ENCODE measurements at regions not wholly inside any gene's neighbourhood (a gene's known extent, or its start where the extent isn't known, plus 50 kb on each side); places are given as distances from the start of the nearest gene placed in this dataset.

DNA sequence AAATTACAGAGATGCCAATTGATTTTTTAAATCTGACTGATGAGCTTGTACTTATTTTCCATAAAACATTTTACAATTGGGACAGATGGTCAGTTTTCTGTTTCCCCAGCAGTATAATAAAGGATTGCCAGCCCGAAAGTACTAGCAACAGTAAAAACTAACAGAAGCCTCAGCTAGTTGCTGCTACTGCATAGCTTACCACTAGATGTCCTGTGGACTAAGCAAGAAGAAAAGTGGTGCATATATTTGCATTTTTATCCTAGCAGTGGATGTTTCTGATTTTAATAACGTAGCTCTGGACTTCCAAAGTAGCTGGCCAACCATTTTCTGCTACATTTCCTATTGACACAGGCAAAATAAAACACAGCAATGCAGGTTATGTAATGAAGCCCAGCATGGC, 241.5 kb downstream of the BARHL2 start:
- CTCF ChIA-PET: no interaction called here
- TF ChIP-seq BHLHE40 (IDR thresholded peaks at IDR 0.05; ENCODE audit: low read depth, low read length) (no peak), HOXA7 (CRISPR knock-in tag; IDR thresholded peaks at IDR 0.05) (no peak), MYC (IDR thresholded peaks at IDR 0.05; ENCODE audit: borderline replicate concordance, low read length) (no peak), GATA3 (IDR thresholded peaks at IDR 0.05; ENCODE audit: borderline replicate concordance) (no peak), RARB (CRISPR knock-in tag; IDR thresholded peaks at IDR 0.05) (no peak), ZC3H11A (IDR thresholded peaks at IDR 0.05) (no peak), RNF2 (IDR thresholded peaks at IDR 0.05; ENCODE audit: borderline replicate concordance, low read depth) (no peak), EP300 (IDR thresholded peaks at IDR 0.05) (no peak)
- TF ChIP-seq, protein P1, sequence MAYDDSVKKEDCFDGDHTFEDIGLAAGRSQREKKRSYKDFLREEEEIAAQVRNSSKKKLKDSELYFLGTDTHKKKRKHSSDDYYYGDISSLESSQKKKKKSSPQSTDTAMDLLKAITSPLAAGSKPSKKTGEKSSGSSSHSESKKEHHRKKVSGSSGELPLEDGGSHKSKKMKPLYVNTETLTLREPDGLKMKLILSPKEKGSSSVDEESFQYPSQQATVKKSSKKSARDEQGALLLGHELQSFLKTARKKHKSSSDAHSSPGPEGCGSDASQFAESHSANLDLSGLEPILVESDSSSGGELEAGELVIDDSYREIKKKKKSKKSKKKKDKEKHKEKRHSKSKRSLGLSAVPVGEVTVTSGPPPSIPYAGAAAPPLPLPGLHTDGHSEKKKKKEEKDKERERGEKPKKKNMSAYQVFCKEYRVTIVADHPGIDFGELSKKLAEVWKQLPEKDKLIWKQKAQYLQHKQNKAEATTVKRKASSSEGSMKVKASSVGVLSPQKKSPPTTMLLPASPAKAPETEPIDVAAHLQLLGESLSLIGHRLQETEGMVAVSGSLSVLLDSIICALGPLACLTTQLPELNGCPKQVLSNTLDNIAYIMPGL (CRISPR knock-in tag; IDR thresholded peaks at IDR 0.05; ENCODE audit: borderline replicate concordance): no peak
- POLR2A ChIA-PET: no interaction called here
- DNase-seq (ENCODE audit: low read depth in 1 of 2, low spot score in 1 of 2) (no peak), FAIRE-seq (no peak), ATAC-seq (no peak)
- no peak overlapping the region for H3K4me3 ChIP-seq
- H3K27ac ChIP-seq: no peak overlapping the region
- no peaks in the 10 kb centered on the region for H3K9me3 ChIP-seq
- H3K4me1 ChIP-seq: no peaks in the 10 kb centered on the region
- WGBS (ENCODE audit: missing lambda C conversion rate): 0% methylated on average over 2 of the region's 2 CpGs
- H3K4me2 ChIP-seq: no peak overlapping the region

DNA sequence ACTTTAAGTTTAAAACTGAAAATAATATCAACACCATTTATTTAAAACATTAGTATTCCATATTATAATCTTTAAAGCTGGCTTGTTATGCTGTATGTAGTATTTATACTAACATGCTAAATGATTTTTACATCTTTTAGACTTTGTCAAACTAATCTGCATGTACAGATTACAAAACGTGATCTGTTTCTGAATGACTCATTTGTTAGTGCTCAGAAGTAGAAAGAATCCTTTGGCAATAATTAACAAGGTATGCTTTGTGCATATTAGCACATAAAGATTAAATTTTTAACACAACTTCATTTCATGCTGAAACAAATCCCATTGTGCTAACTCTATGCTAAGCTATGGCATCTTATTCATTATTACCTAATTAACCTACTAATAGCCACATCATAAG, 242.4 kb downstream of the BARHL2 start:
- no peaks in the 10 kb centered on the region for H3K9me3 ChIP-seq
- H3K4me1 ChIP-seq: no peaks in the 10 kb centered on the region
- no peak overlapping the region for H3K27ac ChIP-seq
- 0% methylated on average over 1 of the region's 1 CpG for WGBS (ENCODE audit: missing lambda C conversion rate)
- ChIA-PET CTCF (no interaction called here), POLR2A (no interaction called here)
- ATAC-seq: no peak
- no peak for FAIRE-seq
- H3K4me3 ChIP-seq: no peak overlapping the region
- DNase-seq (ENCODE audit: low read depth in 1 of 2, low spot score in 1 of 2): no peak
- no peak overlapping the region for H3K4me2 ChIP-seq
- TF ChIP-seq ESRRA (IDR thresholded peaks at IDR 0.05; ENCODE audit: borderline replicate concordance, low read length): no peak
- no peak for TF ChIP-seq HOXB5 (CRISPR knock-in tag; IDR thresholded peaks at IDR 0.05)
- no peak for TF ChIP-seq POLR2AphosphoS2 (conservative IDR thresholded peaks at IDR 0.05; ENCODE audit: low read length)

DNA sequence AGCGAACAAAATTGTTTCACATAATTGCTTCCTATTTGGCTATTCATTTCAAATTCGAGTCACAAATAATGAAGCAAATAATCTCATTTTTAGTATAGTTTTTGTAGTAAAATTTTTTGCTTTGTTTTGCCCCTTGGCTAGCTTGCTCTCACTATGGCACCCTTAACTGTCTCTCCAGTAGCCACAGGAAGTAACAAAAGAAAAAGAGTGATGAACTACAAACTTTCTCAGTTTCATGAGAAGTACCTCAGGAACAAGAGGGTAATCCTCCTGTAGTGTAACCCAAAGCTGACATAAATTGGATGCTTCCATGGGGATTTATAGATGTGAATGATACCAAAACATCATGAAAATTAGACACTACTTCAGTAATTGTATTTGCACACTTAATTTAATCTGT, 242.9 kb downstream of the BARHL2 start:
- Histone ChIP-seq H3K4me2 (no peak overlapping the region), H3K9me3 (no peaks in the 10 kb centered on the region), H3K4me1 (no peaks in the 10 kb centered on the region), H3K27ac (no peak overlapping the region), H3K4me3 (no peak overlapping the region)
- ATAC-seq (no peak), DNase-seq (ENCODE audit: low read depth in 1 of 2, low spot score in 1 of 2) (no peak), FAIRE-seq (no peak)
- TF ChIP-seq RARB (CRISPR knock-in tag; IDR thresholded peaks at IDR 0.05) (no peak), POLR2AphosphoS2 (conservative IDR thresholded peaks at IDR 0.05; ENCODE audit: low read length) (no peak), HDAC2 (IDR thresholded peaks at IDR 0.05) (no peak), FOSL2 (IDR thresholded peaks at IDR 0.05) (no peak), FOSL2 (CRISPR knock-in tag; IDR thresholded peaks at IDR 0.05) (no peak), GATA3 (IDR thresholded peaks at IDR 0.05; ENCODE audit: borderline replicate concordance) (no peak)
- TF ChIP-seq, protein P2, sequence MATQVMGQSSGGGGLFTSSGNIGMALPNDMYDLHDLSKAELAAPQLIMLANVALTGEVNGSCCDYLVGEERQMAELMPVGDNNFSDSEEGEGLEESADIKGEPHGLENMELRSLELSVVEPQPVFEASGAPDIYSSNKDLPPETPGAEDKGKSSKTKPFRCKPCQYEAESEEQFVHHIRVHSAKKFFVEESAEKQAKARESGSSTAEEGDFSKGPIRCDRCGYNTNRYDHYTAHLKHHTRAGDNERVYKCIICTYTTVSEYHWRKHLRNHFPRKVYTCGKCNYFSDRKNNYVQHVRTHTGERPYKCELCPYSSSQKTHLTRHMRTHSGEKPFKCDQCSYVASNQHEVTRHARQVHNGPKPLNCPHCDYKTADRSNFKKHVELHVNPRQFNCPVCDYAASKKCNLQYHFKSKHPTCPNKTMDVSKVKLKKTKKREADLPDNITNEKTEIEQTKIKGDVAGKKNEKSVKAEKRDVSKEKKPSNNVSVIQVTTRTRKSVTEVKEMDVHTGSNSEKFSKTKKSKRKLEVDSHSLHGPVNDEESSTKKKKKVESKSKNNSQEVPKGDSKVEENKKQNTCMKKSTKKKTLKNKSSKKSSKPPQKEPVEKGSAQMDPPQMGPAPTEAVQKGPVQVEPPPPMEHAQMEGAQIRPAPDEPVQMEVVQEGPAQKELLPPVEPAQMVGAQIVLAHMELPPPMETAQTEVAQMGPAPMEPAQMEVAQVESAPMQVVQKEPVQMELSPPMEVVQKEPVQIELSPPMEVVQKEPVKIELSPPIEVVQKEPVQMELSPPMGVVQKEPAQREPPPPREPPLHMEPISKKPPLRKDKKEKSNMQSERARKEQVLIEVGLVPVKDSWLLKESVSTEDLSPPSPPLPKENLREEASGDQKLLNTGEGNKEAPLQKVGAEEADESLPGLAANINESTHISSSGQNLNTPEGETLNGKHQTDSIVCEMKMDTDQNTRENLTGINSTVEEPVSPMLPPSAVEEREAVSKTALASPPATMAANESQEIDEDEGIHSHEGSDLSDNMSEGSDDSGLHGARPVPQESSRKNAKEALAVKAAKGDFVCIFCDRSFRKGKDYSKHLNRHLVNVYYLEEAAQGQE (IDR thresholded peaks at IDR 0.05): no peak
- WGBS (ENCODE audit: missing lambda C conversion rate): 17% methylated on average over 2 of the region's 2 CpGs
- ChIA-PET CTCF (no interaction called here), POLR2A (no interaction called here)

DNA sequence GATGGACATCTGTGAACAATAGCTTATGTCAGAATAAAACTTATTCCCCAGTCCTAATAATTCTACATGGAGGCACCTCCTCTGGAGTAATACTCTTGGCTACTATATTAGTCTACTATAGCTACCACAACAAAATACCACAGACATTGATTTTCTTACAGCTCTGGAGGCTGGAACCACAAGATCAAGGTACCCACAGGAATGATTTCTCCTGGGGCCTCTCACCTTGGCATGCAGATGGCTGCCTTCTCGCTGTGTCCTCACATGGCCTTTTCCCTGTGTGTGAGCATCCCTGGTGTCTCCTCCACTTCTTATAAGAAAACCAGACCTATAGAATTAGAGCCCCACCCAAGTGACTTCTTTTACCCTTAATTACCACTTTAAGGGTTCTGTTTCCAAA, 244.3 kb downstream of the BARHL2 start:
- ChIA-PET CTCF (no interaction called here), POLR2A (no interaction called here)
- FAIRE-seq (no peak), ATAC-seq (no peak), DNase-seq (ENCODE audit: low read depth in 1 of 2, low spot score in 1 of 2) (no peak)
- Histone ChIP-seq H3K4me2 (no peak overlapping the region), H3K27ac (no peak overlapping the region), H3K9me3 (no peaks in the 10 kb centered on the region), H3K4me1 (no peaks in the 10 kb centered on the region), H3K4me3 (no peak overlapping the region)
- 6% methylated on average over 1 of the region's 1 CpG for WGBS (ENCODE audit: missing lambda C conversion rate)
- TF ChIP-seq FOXS1 (CRISPR knock-in tag; IDR thresholded peaks at IDR 0.05) (no peak), EHF (CRISPR knock-in tag; IDR thresholded peaks at IDR 0.05) (no peak), HDAC2 (IDR thresholded peaks at IDR 0.05) (no peak), RARB (CRISPR knock-in tag; IDR thresholded peaks at IDR 0.05) (no peak), HEYL (CRISPR knock-in tag; IDR thresholded peaks at IDR 0.05) (no peak), POLR2AphosphoS2 (conservative IDR thresholded peaks at IDR 0.05; ENCODE audit: low read length) (no peak), ESRRA (IDR thresholded peaks at IDR 0.05; ENCODE audit: borderline replicate concordance, low read length) (no peak), HOXA7 (CRISPR knock-in tag; IDR thresholded peaks at IDR 0.05) (no peak)
- TF ChIP-seq, protein P3, sequence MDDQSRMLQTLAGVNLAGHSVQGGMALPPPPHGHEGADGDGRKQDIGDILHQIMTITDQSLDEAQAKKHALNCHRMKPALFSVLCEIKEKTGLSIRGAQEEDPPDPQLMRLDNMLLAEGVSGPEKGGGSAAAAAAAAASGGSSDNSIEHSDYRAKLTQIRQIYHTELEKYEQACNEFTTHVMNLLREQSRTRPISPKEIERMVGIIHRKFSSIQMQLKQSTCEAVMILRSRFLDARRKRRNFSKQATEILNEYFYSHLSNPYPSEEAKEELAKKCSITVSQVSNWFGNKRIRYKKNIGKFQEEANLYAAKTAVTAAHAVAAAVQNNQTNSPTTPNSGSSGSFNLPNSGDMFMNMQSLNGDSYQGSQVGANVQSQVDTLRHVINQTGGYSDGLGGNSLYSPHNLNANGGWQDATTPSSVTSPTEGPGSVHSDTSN (IDR thresholded peaks at IDR 0.05): no peak
- TF ChIP-seq, protein P4, sequence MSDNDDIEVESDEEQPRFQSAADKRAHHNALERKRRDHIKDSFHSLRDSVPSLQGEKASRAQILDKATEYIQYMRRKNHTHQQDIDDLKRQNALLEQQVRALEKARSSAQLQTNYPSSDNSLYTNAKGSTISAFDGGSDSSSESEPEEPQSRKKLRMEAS (IDR thresholded peaks at IDR 0.05): no peak
- TF ChIP-seq, protein P5, sequence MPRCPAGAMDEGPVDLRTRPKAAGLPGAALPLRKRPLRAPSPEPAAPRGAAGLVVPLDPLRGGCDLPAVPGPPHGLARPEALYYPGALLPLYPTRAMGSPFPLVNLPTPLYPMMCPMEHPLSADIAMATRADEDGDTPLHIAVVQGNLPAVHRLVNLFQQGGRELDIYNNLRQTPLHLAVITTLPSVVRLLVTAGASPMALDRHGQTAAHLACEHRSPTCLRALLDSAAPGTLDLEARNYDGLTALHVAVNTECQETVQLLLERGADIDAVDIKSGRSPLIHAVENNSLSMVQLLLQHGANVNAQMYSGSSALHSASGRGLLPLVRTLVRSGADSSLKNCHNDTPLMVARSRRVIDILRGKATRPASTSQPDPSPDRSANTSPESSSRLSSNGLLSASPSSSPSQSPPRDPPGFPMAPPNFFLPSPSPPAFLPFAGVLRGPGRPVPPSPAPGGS (IDR thresholded peaks at IDR 0.05): no peak
